K562 (cell line): ENCODE measurements at regions not wholly inside any gene's neighbourhood (a gene's known extent, or its start where the extent isn't known, plus 50 kb on each side); places are given as distances from the start of the nearest gene placed in this dataset.

ENCODE experiments used
- ATAC-seq: fragments of 200-7000 bp; cut with Tn5 transposase; 3 replicates; pipeline ENCODE4 v1.9.1; 2020; ENCODE audit warnings: moderate library complexity
- BruUV-seq: library from RNA; stranded (reverse); fragments of 400-500 nt; replicated peaks from 2 replicates; lab custom pipeline; 2021; lab: Mats Ljungman, UMichigan
- CTCF ChIA-PET: fragments of 300-600 bp; formaldehyde crosslinking; extraction: SDS; loops from one replicate; lab custom pipeline; 2021; ENCODE audit warnings: low intra/inter-chr PET ratio; lab: Yijun Ruan, JAX
- POLR2A ChIA-PET: fragments of 300-600, 350-650 bp; sonication (Branson Sonifier 250); formaldehyde crosslinking; extraction: SDS; loops from one replicate; lab custom pipeline; 2021; ENCODE audit warnings: antibody characterized with exemption, inconsistent platforms; lab: Yijun Ruan, JAX
- DNase-seq, 4 experiments: peaks; one replicate each; pipeline versions ENCODE4 v3.0.0 to v3.0.0-alpha.2; 2011 to 2018; ENCODE audit warnings: low spot score in 3 of 4, mixed read lengths in 3 of 4; ENCODE audit errors: extremely low read depth in 1 of 4
- FAIRE-seq: peaks from 2 replicates; lab custom pipeline; 2011; peaks lifted over from hg19 to GRCh38; lab: Jason Lieb, UNC
- H2AFZ ChIP-seq: 2 replicates; pipeline ENCODE4 v1.6.0; 2011; ENCODE audit warnings: low read depth, low read length, control low read depth, inconsistent platforms
- H3K27ac ChIP-seq: fragments of 200-600 bp; 3 replicates; pipeline ENCODE4 v1.8.0; 2011; ENCODE audit warnings: low read depth, mild to moderate bottlenecking, control low read depth, inconsistent platforms, low read length, moderate library complexity, mixed read lengths; ENCODE audit errors: extremely low read depth
- H3K27me3 ChIP-seq, 2 experiments: fragments of 300-600 bp in 1 of 2; 2 replicates in 1 of 2; 3 replicates in 1 of 2; pipeline versions ENCODE4 v1.6.0 to v1.8.0; 2011; ENCODE audit warnings: inconsistent platforms in 2 of 2, low read length in 2 of 2, mild to moderate bottlenecking in 1 of 2, mixed read lengths in 1 of 2, moderate library complexity in 1 of 2; ENCODE audit not compliant: control insufficient read depth in 2 of 2, insufficient read depth in 2 of 2
- H3K36me3 ChIP-seq: fragments of 300-600 bp; 3 replicates; pipeline ENCODE4 v1.8.0; 2011; ENCODE audit warnings: mild to moderate bottlenecking, low read length, inconsistent platforms; ENCODE audit not compliant: control insufficient read depth, insufficient read depth
- H3K4me1 ChIP-seq, 2 experiments: fragments of 200-600 bp in 1 of 2; replicated peaks in 1 of 2; 2 replicates in 1 of 2; 3 replicates in 1 of 2; pipeline versions ENCODE4 v1.5.1 to v1.8.0; 2011; ENCODE audit warnings: inconsistent platforms in 2 of 2, low read length in 2 of 2, mild to moderate bottlenecking in 1 of 2, mixed read lengths in 1 of 2, moderate library complexity in 1 of 2; ENCODE audit not compliant: control insufficient read depth in 2 of 2, insufficient read depth in 2 of 2
- H3K4me2 ChIP-seq: 2 replicates; pipeline ENCODE4 v1.6.1; 2011; ENCODE audit warnings: low read length, control low read depth, inconsistent platforms, mixed read lengths; ENCODE audit not compliant: insufficient read depth
- H3K4me3 ChIP-seq: fragments of 200-600 bp; sonication (generic), shearing (Covaris generic); 2 replicates; pipeline ENCODE4 v1.5.1; 2016; ENCODE audit warnings: control low read depth, inconsistent platforms
- H3K79me2 ChIP-seq: fragments of 200-600 bp; 3 replicates; pipeline ENCODE4 v1.8.0; 2011; ENCODE audit warnings: low read length, inconsistent platforms; ENCODE audit not compliant: control insufficient read depth, insufficient read depth
- H3K9ac ChIP-seq, 2 experiments: 2 replicates each; pipeline versions ENCODE4 v1.6.0 to v1.6.1; 2011; ENCODE audit warnings: low read depth in 2 of 2, low read length in 2 of 2, control low read depth in 1 of 2, inconsistent platforms in 1 of 2, mild to moderate bottlenecking in 1 of 2, mixed read lengths in 1 of 2; ENCODE audit not compliant: insufficient read depth in 1 of 2
- H3K9me1 ChIP-seq: one replicate; pipeline ENCODE4 v1.6.0; 2011; ENCODE audit warnings: inconsistent platforms, mild to moderate bottlenecking, low read length, moderate library complexity; ENCODE audit not compliant: control insufficient read depth, insufficient read depth
- H3K9me3 ChIP-seq: replicated peaks from 2 replicates; pipeline ENCODE4 v1.5.1; 2011; ENCODE audit warnings: low read depth, low read length, inconsistent platforms; ENCODE audit not compliant: control insufficient read depth, insufficient read depth
- H4K20me1 ChIP-seq: replicated peaks from 2 replicates; pipeline ENCODE4 v1.6.1; 2011; ENCODE audit warnings: low read length, inconsistent platforms, mixed read lengths; ENCODE audit not compliant: control insufficient read depth, insufficient read depth
- CBX8 ChIP-seq: fragments of 200-600 bp; sonication (generic); IDR thresholded peaks from 2 replicates; pipeline ENCODE4 v1.6.1; 2012; ENCODE audit warnings: borderline replicate concordance, mixed run types, low read depth, mild to moderate bottlenecking, moderate library complexity, mixed read lengths, low read length, control low read depth, inconsistent platforms; ENCODE audit not compliant: poor library complexity, severe bottlenecking; ENCODE audit errors: extremely low read depth
- CHCHD3 ChIP-seq: fragments of 250-450 bp; sonication (Bioruptor Pico); IDR thresholded peaks from 2 replicates; pipeline ENCODE4 v2.1.2; 2022; ENCODE audit warnings: mild to moderate bottlenecking
- ETV6 ChIP-seq, 3 experiments: fragments of 150-350 bp in 1 of 3; sonication (generic) in 1 of 3; formaldehyde crosslinking in 1 of 3; IDR thresholded peaks; 2 replicates each; pipeline versions ENCODE4 v1.6.1 to v1.8.0; 2014 to 2022; ENCODE audit warnings: borderline replicate concordance in 2 of 3, low read depth in 2 of 3, antibody characterized with exemption in 1 of 3, low read length in 1 of 3, mild to moderate bottlenecking in 1 of 3, missing genetic modification reagents in 1 of 3
- FUS ChIP-seq: fragments of 200-400 bp; formaldehyde crosslinking; optimal IDR thresholded peaks from 2 replicates; pipeline ENCODE3; 2017; ENCODE audit warnings: low read depth, low read length
- HNRNPL ChIP-seq: fragments of 200-400 bp; formaldehyde crosslinking; IDR thresholded peaks from 2 replicates; pipeline ENCODE4 v1.6.1; 2017; ENCODE audit warnings: low read depth, mild to moderate bottlenecking, low read length
- LCOR ChIP-seq: sonication (generic); formaldehyde crosslinking; IDR thresholded peaks from 2 replicates; pipeline ENCODE4 v1.8.0; 2022; ENCODE audit warnings: mild to moderate bottlenecking, missing genetic modification reagents
- MCM7 ChIP-seq, 2 experiments: fragments of 450-650 bp; IDR thresholded peaks; 2 replicates each; pipeline ENCODE4 v1.6.1; 2016 to 2018
- MYNN ChIP-seq, 2 experiments: sonication (generic); formaldehyde crosslinking in 1 of 2; IDR thresholded peaks; 2 replicates each; pipeline versions ENCODE4 v1.5.0 to v1.6.1; 2016 to 2020; ENCODE audit warnings: antibody characterized with exemption in 1 of 2, missing genetic modification reagents in 1 of 2
- NR3C1 ChIP-seq: sonication (generic); formaldehyde crosslinking; IDR thresholded peaks from 2 replicates; pipeline ENCODE4 v1.8.1; 2022; ENCODE audit warnings: missing genetic modification reagents
- RBBP5 ChIP-seq: fragments of 200-600 bp; sonication (generic); IDR thresholded peaks from 2 replicates; pipeline ENCODE4 v1.6.1; 2012; ENCODE audit warnings: borderline replicate concordance, mild to moderate bottlenecking, low read length, control low read depth, inconsistent platforms; ENCODE audit not compliant: insufficient read depth, poor library complexity, severe bottlenecking
- SREBF2 ChIP-seq: sonication (generic); formaldehyde crosslinking; IDR thresholded peaks from 2 replicates; pipeline ENCODE4 v1.4.0; 2020; ENCODE audit warnings: mild to moderate bottlenecking, missing genetic modification reagents
- TEAD4 ChIP-seq, 2 experiments: sonication (generic) in 1 of 2; formaldehyde crosslinking in 1 of 2; IDR thresholded peaks; 2 replicates each; pipeline versions ENCODE4 v1.6.1 to v1.8.0; 2012 to 2022; ENCODE audit warnings: borderline replicate concordance in 1 of 2, inconsistent platforms in 1 of 2, low read length in 1 of 2, mild to moderate bottlenecking in 1 of 2, missing genetic modification reagents in 1 of 2
- WHSC1 ChIP-seq: IDR thresholded peaks from one replicate; pipeline ENCODE4 v1.6.1; 2012; ENCODE audit warnings: low read length, control low read depth, inconsistent platforms
- YBX1 ChIP-seq: fragments of 450-650 bp; IDR thresholded peaks from 2 replicates; pipeline ENCODE4 v1.7.1; 2016; ENCODE audit warnings: mild to moderate bottlenecking
- ZBTB7A ChIP-seq: IDR thresholded peaks from 2 replicates; pipeline ENCODE4 v1.6.1; 2011; ENCODE audit warnings: low read depth, mild to moderate bottlenecking, low read length, moderate library complexity, borderline replicate concordance; ENCODE audit not compliant: control insufficient read depth
- ZNF134 ChIP-seq: fragments of 250-450 bp; sonication (Bioruptor Pico); conservative IDR thresholded peaks from 2 replicates; pipeline ENCODE4 v1.4.0; 2020
- ZNF316 ChIP-seq: fragments of 450-650 bp; IDR thresholded peaks from 2 replicates; pipeline ENCODE4 v1.6.1; 2016
- ZNF57 ChIP-seq: fragments of 450-650 bp; formaldehyde crosslinking; IDR thresholded peaks from 2 replicates; pipeline ENCODE4 v1.4.0; 2020; ENCODE audit warnings: mild to moderate bottlenecking, moderate library complexity
- ZSCAN32 ChIP-seq: fragments of 450-650 bp; formaldehyde crosslinking; IDR thresholded peaks from 2 replicates; pipeline ENCODE4 v1.4.0; 2020; ENCODE audit warnings: mild to moderate bottlenecking, moderate library complexity
- WGBS: fragments of 100-300 bp; shearing (Covaris generic); methylation state at CpG from one replicate; pipeline ENCODE4 v1.1.6; 2016; ENCODE audit warnings: low coverage, mixed read lengths; ENCODE audit not compliant: insufficient coverage; ENCODE audit errors: missing lambda C conversion rate; 5-methylcytosine and 5-hydroxymethylcytosine counted together
- in situ Hi-C: fragments of 300-500 bp; cut with MboI; formaldehyde crosslinking; loops from 4 replicates; pipeline ENCODE4 v1.15.0; 2018; ENCODE audit warnings: inconsistent platforms, mixed read lengths
- intact Hi-C: fragments of 100-400 bp; cut with micrococcal nuclease; formaldehyde crosslinking; loops from 2 replicates; pipeline ENCODE4 v1.14.2; 2022

DNA sequence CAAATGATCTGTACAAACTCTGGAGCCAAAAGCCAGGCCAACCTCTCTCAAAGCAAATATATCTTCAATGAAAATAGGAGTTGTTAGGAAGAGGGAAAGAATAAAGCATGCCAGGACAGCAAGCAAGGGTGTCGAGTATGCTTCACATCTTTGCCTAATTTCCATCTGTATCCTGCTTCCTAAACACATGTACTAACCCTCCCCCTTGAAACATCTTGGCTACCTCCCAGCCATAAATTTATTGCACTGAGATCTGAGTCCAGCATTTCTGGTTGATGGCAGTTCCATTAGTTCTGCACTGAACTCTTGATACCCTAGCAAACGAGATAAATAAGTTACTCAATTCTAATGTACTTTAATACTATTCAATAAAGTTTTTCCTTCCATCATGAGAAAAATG lies 430.5 kb upstream of the TRAM1L1 start:
- POLR2A ChIA-PET = no interaction called here
- intact Hi-C loops = no loop called here
- BruUV-seq = no TSS peak

More for the DNA sequence above, 430.5 kb upstream of the TRAM1L1 start:
- DNase-seq = no peak
- no peak for TF ChIP-seq ETV6 (IDR thresholded peaks at IDR 0.05; ENCODE audit: borderline replicate concordance in 1 of 2, low read depth in 2 of 2, low read length in 1 of 2)
- no peak for TF ChIP-seq ETV6 (CRISPR knock-in tag; IDR thresholded peaks at IDR 0.05; ENCODE audit: borderline replicate concordance)
- no peak for TF ChIP-seq RBBP5
- no peak for TF ChIP-seq HNRNPL
- TF ChIP-seq MCM7 (IDR thresholded peaks at IDR 0.05) = no peak
- no peak for TF ChIP-seq TEAD4 (IDR thresholded peaks at IDR 0.05; ENCODE audit: low read length)
- TF ChIP-seq TEAD4 (CRISPR knock-in tag; IDR thresholded peaks at IDR 0.05; ENCODE audit: borderline replicate concordance) = no peak
- no peak for TF ChIP-seq MYNN (IDR thresholded peaks at IDR 0.05)
- TF ChIP-seq MYNN (CRISPR knock-in tag; IDR thresholded peaks at IDR 0.05) = no peak
- no peak for TF ChIP-seq ZNF316
- no peak for TF ChIP-seq ZSCAN32 (CRISPR knock-in tag)
- no peak for TF ChIP-seq LCOR (CRISPR knock-in tag)
- no peak for TF ChIP-seq CHCHD3 (CRISPR knock-in tag)
- TF ChIP-seq ZNF57 (CRISPR knock-in tag) = no peak
- TF ChIP-seq ZBTB7A = no peak
- no peak for TF ChIP-seq WHSC1
- TF ChIP-seq FUS = no peak
- TF ChIP-seq YBX1 = no peak
- no peak for TF ChIP-seq CBX8
- no peak for TF ChIP-seq SREBF2
- no peak for TF ChIP-seq ZNF134 (CRISPR knock-in tag)
- no peak for TF ChIP-seq NR3C1
- H3K9me1 ChIP-seq = no peaks in the 10 kb centered on the region
- no peaks in the 10 kb centered on the region for H3K9me3 ChIP-seq
- no peaks in the 10 kb centered on the region for H3K36me3 ChIP-seq
- no peak for FAIRE-seq
- H3K4me3 ChIP-seq = no peak overlapping the region
- in situ Hi-C loops = loop anchor here (10.0 kb wide), 1 partner anchor 1651 kb away; no protein-coding TSS in a partner anchor
- H3K27ac ChIP-seq = no peak overlapping the region
- no peaks in the 10 kb centered on the region for H4K20me1 ChIP-seq
- H3K79me2 ChIP-seq = no peaks in the 10 kb centered on the region
- no peak for ATAC-seq
- H3K4me2 ChIP-seq = no peak overlapping the region
- no peak overlapping the region for H3K9ac ChIP-seq
- no peaks in the 10 kb centered on the region for H3K27me3 ChIP-seq
- no peak overlapping the region for H2AFZ ChIP-seq
- no peaks in the 10 kb centered on the region for H3K4me1 ChIP-seq
- 0% methylated on average over 2 of the region's 2 CpGs for WGBS
- CTCF ChIA-PET = no interaction called here
